ENCODE measurements at regions not wholly inside any gene's neighbourhood (a gene's known extent, or its start where the extent isn't known, plus 50 kb on each side); places are given as distances from the start of the nearest gene placed in this dataset.
A peak's percentile ranks its signal among the peaks of the same experiment; 100 is the strongest.

DNA sequence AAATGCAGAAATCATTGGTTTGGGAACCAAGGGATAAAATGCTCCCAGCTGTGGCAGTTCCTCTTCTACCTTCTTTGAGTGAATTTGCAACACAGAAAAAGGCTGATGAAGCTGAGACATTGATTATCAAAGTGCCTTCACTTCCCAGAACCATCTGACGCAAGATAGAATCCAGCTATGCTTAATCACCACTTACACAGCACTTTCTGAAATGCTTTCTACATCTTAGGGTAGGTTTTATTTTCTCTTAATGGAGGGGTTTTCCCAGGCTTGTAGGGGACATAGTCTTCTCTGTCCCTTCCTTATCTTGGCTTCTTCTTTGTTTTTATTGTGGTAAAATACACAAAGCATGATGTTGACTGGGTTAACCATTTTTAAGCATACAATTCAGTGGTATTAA is 332.6 kb upstream of the ZNF32 start:
- DNase-seq (ENCODE audit: low spot score) (no peak), FAIRE-seq (no peak)

GRCh38 chr10:43980715-43981114 is 332.0 kb upstream of the ZNF32 start:
- FAIRE-seq (peak; percentile 30), DNase-seq (ENCODE audit: low spot score) (no peak)

GRCh38 chr10:43980313-43980712 is 331.6 kb upstream of the ZNF32 start:
- peak; percentile 88 for FAIRE-seq
- no peak for DNase-seq (ENCODE audit: low spot score)

DNA sequence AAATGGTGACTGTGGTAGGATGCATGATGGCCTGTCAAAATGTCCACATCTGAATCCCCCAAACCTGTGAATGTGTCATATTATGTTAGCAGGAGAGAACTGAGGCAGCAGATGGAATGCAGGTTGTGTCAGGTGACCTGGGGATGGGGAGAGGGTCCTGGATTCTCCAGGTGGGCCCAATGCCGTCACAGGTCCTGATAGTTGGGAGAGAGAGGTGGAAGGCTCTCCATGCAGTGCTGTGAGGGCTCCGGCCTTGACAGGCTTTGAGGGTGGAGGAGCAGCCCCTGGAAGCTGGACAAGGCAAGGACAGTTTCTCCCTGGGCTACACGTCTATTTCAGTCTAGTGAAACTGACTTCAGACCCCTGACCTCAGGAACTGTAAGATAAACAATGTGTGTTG is 330.9 kb upstream of the ZNF32 start:
- DNase-seq (ENCODE audit: low spot score) (no peak), FAIRE-seq (no peak)

DNA sequence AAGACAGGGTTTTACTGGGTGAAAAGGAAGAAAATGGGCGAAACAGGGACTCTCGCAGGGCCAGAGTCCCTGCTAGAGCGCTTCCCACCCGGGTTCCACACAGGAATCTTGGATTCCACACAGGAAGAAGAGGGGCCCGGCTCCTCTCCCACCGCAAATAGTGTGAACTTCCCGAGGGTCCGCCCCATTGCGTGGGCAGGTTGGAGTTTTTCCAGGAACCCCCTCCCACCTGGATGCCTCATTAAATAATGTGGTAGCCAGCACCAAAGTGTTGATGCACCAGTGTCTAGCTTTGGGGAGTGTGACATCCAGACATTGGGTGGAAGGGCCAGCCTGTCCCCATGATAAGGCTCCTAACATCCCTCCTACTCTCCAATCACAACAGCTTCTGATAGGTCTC is 330.3 kb upstream of the ZNF32 start:
- FAIRE-seq (no peak), DNase-seq (ENCODE audit: low spot score) (no peak)

- DNase-seq (ENCODE audit: low spot score) (no peak), FAIRE-seq (no peak)
Measured at GRCh38 chr10:43978091-43978490, 329.4 kb upstream of the ZNF32 start.

GRCh38 chr10:43976292-43976691 is 327.6 kb upstream of the ZNF32 start:
- FAIRE-seq = no peak
- DNase-seq (ENCODE audit: low spot score) = no peak

GRCh38 chr10:43973801-43974200 is 325.1 kb upstream of the ZNF32 start:
- FAIRE-seq (no peak), DNase-seq (ENCODE audit: low spot score) (no peak)

DNA sequence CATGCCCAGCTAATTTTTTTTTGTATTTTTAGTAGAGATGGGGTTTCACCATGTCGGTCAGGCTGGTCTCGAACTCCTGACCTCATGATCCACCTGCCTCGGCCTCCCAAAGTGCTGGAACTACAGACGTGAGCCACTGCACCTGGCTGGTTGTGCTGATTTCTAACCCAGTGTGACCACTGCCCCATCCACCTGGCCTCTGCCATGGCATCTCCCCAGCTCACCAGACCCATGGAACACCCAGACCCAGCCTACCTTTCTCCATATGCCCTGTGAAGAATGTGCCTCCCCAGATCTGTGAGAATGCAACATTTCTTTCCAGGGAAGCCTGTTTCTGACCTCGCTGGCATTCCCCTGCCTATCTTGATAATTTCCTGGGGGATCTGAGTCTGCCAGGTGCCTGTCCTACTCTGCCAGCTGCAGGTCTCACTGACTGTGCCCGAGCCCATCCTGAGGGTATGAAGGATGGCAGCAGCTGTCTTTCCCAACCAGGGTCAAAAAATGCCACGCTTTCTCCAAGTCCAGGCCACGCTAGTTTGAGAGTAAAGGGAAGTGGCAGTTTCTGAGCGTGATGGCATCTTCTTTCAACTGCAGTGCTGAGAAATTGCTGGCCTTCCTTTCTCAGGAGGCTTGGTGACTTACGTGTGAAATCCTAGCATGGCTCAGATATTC is 324.4 kb upstream of the ZNF32 start:
- DNase-seq (ENCODE audit: low spot score) = no peak
- FAIRE-seq = no peak

GRCh38 chr10:43971981-43972380 is 323.3 kb upstream of the ZNF32 start:
- DNase-seq (ENCODE audit: low spot score) (no peak), FAIRE-seq (no peak)

DNA sequence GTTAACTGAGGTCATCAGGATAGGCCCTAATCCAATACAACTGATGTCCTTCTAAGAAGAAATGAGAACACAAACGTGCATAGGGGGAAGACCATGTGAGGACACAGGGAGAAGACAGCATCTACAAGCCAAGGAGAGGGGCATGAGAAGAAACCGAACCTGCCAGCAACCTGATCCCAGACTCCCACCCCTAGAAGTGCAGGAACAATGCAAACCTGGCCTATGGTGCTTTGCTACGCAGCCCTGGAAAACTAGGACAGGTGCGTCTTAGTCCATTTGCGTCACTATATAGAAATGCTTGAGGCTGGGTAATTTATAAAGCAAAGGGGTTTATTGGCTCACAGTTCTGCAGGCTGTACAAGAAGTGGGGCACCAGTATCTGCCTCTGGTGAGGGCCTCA is 322.6 kb upstream of the ZNF32 start:
- FAIRE-seq = no peak
- no peak for DNase-seq (ENCODE audit: low spot score)

DNA sequence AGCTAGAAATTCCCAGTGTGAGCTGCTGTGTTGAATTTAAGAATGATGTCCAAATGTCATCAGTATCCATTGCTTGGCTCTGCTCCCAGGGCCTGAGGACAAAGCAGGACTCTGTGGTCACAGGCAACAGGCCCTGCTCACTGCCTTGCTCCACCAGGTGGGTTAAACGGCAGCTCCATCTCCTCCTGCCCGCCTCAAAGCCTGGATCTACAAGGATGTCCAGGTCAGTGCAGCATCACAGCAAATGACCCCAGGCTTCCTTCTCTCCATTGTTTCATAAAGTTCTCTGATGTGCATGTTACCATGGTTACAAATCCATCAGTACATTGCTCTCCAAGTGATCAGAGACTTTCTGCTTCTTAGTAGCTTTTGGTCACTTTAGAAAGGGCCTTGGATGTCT is 322.0 kb upstream of the ZNF32 start:
- FAIRE-seq (no peak), DNase-seq (ENCODE audit: low spot score) (no peak)

DNA sequence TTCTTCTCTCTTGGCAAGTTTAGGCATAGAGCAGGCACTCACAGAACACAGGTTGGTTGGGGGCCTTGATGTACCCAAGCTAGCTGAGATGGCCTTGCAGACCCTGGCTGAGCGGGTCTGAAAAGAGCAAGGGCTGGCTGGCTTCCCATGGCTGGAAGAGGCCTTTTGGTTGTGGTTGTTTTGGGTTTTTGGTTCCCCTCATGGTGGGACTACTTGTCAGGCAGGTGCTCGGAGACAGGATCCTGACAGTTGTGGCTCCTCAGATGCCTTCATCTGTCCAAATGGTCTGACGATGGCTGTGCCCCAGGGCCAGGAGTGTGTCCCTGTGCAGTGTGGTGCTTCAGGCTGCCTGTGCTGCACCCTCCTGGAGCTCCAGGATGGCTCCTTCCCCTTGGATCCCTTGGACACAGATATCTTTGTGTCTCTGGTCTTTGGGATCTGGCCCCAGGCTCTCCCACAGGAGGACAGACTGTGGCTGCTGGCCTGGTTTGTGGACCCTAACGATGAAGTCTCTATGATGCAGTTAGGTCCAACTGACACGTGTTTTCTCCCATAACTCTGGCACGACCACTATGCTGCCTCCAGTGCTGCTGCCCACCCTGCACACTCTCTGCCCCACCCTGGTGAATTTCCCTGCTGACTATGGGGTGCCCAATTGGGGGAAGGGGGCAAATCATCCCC is 321.5 kb upstream of the ZNF32 start:
- DNase-seq (ENCODE audit: low spot score) = no peak
- FAIRE-seq = no peak

GRCh38 chr10:43969506-43969905 is 320.8 kb upstream of the ZNF32 start:
- DNase-seq (ENCODE audit: low spot score) (no peak), FAIRE-seq (no peak)

GRCh38 chr10:43968961-43969360 is 320.3 kb upstream of the ZNF32 start:
- no peak for DNase-seq (ENCODE audit: low spot score)
- FAIRE-seq = no peak

- no peak for DNase-seq (ENCODE audit: low spot score)
- peak; percentile 55 for FAIRE-seq
Measured at GRCh38 chr10:43968076-43968475, 319.4 kb upstream of the ZNF32 start.

DNA sequence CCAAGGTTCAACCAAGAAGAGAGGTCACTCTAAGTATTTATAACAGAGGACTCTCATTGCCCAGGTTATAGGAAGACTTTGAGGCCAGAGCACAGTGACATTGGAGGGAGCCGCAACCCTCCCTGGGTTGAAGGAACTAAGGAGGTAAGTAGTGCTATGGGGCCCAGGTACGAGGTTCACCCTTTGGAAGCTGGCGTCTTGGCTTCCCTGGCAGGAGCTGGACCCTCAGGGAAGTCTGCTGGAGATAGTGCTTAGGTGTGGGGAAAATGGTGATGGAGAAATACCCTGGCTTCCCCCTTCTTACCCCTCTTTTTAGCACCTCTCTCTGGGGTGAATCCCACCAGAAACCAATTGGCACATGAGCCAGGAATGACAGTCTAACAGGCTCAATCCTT is 317.9 kb upstream of the ZNF32 start:
- no peak for FAIRE-seq
- no peak for DNase-seq (ENCODE audit: low spot score)

- no peak for DNase-seq (ENCODE audit: low spot score)
- peak; percentile 23 for FAIRE-seq
Measured at GRCh38 chr10:43965918-43966570, 317.4 kb upstream of the ZNF32 start.

DNA sequence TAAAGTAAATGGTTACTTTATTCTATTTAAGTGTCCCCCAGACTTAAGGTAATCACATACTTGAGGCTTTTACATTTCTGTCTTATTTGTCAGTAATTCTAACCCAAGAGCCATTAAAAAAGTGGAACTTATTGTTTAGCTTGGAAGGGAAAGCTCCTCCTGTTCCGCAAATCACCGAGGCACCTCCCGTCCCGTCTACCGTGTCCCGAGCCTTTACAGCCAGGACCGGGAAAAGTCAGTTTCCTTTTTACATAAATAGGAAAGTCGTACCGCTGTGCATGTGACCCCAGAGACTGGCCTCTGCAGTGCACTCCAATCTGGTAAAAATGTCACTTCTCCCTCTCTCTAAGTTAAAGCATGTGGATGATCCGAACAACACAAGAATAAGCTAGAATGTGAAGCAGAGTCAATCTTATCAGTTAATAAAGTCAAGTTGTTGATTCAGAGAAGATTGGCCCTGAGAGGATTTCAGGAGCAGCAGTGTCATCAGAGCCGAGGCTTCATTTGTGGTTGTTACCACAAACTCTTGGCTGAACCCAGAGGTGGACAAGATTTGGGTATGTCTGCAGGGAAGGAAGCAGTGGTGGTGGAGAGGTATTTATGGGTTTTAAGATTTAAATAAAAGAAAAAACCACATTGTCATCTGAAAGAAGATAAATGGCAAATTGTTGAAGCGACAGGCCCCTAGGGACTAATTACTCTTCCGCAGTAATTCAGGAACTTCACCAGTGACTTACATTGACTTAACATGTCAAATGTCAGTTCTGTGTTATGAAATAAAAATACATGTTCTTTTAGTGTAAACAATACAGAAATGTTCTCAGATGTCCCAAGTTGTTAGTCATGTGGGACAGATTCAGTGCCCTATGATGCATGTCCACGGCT is 316.6 kb upstream of the ZNF32 start:
- FAIRE-seq (peak; percentile 74), DNase-seq (ENCODE audit: low spot score) (peak; percentile 48)

DNA sequence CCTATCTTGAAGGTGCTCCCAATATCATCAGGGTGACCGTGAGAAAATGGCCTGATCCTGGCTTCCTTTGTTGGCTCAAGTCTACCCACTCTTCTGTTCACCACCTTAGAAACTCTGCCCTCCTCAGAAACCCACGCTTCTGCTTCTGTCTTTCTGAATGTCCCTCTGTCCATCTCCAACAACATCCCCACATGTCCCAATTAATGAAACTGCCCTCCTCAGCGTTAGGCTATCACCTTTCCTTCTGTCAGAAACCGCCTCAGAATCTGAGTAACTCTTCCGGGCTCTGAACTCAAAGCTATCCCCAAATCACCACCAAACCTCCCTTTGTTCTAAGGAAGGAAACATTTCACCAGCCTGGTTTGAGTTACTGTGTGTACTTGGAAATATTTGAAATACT is 315.8 kb upstream of the ZNF32 start:
- FAIRE-seq = no peak
- DNase-seq (ENCODE audit: low spot score) = no peak

DNA sequence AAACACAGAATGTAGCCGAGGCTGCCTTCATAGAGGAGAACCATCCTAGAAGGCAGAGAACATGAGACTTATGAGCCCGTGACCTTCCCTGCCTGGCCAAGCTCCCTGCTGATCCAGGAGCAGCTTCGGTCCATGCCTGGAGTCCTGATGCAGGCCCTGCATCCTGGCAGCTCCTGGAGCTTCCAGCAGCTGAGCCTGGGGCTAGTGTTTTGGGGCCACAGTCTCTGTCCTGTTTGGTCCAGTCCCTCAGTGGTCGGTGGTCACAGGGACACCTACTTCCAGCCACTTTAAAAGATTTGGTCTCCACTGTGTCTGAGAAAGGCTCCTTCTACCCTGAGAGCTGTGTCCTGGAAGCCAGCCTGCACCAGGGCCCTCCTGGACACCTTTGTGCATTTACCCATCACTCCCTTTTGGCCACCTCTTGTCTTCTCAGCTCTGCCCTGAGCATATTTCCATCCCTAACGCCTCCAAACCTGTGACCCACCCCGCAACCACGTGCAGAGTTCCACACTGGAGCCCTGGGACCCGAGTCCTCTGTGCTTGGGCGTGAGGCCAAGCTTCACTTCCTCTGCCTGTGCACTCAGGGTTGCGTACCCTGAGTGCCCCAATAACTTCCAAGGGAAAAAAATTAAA is 315.2 kb upstream of the ZNF32 start:
- FAIRE-seq (no peak), DNase-seq (ENCODE audit: low spot score) (no peak)

Data from urothelium cell line (cell line).